Keratinocyte (primary cell): ENCODE measurements at regions not wholly inside any gene's neighbourhood (a gene's known extent, or its start where the extent isn't known, plus 50 kb on each side); places are given as distances from the start of the nearest gene placed in this dataset.

Experiments
- DNase-seq: peaks from one replicate; pipeline ENCODE4 v3.0.0-alpha.2; 2011; ENCODE audit warnings: low read depth, missing footprints, low spot score
- FAIRE-seq: peaks from 2 replicates; lab custom pipeline; 2011; peaks lifted over from hg19 to GRCh38; lab: Jason Lieb, UNC
- H2AFZ ChIP-seq: 2 replicates; pipeline ENCODE4 v1.6.0; 2012; ENCODE audit warnings: low read length, control low read depth, inconsistent platforms; ENCODE audit not compliant: control insufficient read depth
- H3K27ac ChIP-seq: 2 replicates; pipeline ENCODE4 v1.5.1; 2011; ENCODE audit warnings: low read length; ENCODE audit not compliant: control insufficient read depth, insufficient read depth
- H3K27me3 ChIP-seq: 3 replicates; pipeline ENCODE4 v1.6.0; 2011; ENCODE audit warnings: low read length; ENCODE audit not compliant: control insufficient read depth, insufficient read depth; ENCODE audit errors: extremely low read depth
- H3K36me3 ChIP-seq, 2 experiments: 2 replicates in 1 of 2; 3 replicates in 1 of 2; pipeline ENCODE4 v1.5.1; 2011; ENCODE audit warnings: low read length in 2 of 2, mild to moderate bottlenecking in 1 of 2; ENCODE audit not compliant: control insufficient read depth in 2 of 2, insufficient read depth in 2 of 2; ENCODE audit errors: extremely low read depth in 1 of 2
- H3K4me1 ChIP-seq: 3 replicates; pipeline ENCODE4 v1.5.1; 2011; ENCODE audit warnings: low read length; ENCODE audit not compliant: control insufficient read depth, insufficient read depth; ENCODE audit errors: extremely low read depth
- H3K4me2 ChIP-seq: 3 replicates; pipeline ENCODE4 v1.6.0; 2011; ENCODE audit warnings: low read depth, low read length; ENCODE audit not compliant: control insufficient read depth, insufficient read depth; ENCODE audit errors: extremely low read depth
- H3K4me3 ChIP-seq, 3 experiments: fragments of 200-600 bp in 1 of 3; sonication (generic) in 1 of 3; 2 replicates in 2 of 3; 3 replicates in 1 of 3; pipeline ENCODE4 v1.5.1; 2011 to 2016; ENCODE audit warnings: low read length in 3 of 3, mild to moderate bottlenecking in 3 of 3, control low read depth in 2 of 3, inconsistent platforms in 1 of 3, low read depth in 1 of 3, mixed read lengths in 1 of 3, mixed run types in 1 of 3, moderate library complexity in 1 of 3; ENCODE audit not compliant: control insufficient read depth in 2 of 3, insufficient read depth in 2 of 3; ENCODE audit errors: extremely low read depth in 1 of 3
- H3K79me2 ChIP-seq: 2 replicates; pipeline ENCODE4 v1.6.0; 2012; ENCODE audit warnings: low read length; ENCODE audit not compliant: control insufficient read depth, insufficient read depth
- H3K9ac ChIP-seq: 3 replicates; pipeline ENCODE4 v1.6.0; 2011; ENCODE audit warnings: low read length; ENCODE audit not compliant: control insufficient read depth, insufficient read depth; ENCODE audit errors: extremely low read depth
- H3K9me1 ChIP-seq: 3 replicates; pipeline ENCODE4 v1.6.0; 2011; ENCODE audit warnings: low read length; ENCODE audit not compliant: control insufficient read depth, insufficient read depth; ENCODE audit errors: extremely low read depth
- H3K9me3 ChIP-seq: 2 replicates; pipeline ENCODE4 v1.5.1; 2012; ENCODE audit warnings: low read depth, low read length; ENCODE audit not compliant: control insufficient read depth
- H4K20me1 ChIP-seq: 3 replicates; pipeline ENCODE4 v1.6.0; 2011; ENCODE audit warnings: low read length; ENCODE audit not compliant: control insufficient read depth, insufficient read depth; ENCODE audit errors: extremely low read depth
- EZH2 ChIP-seq: IDR thresholded peaks from one replicate; pipeline ENCODE4 v1.6.1; 2012; ENCODE audit warnings: inconsistent platforms, mild to moderate bottlenecking, low read length, moderate library complexity
- dilution Hi-C: fragments of 300-500 bp; cut with MboI; formaldehyde crosslinking; loops from one replicate; pipeline ENCODE4 v1.7.0; 2020; ENCODE audit warnings: low sequenced_read_pairs; ENCODE audit not compliant: extremely low pct_ligation_motif_present
- TF ChIP-seq, protein P1 (sequence below), 3 experiments: IDR thresholded peaks in 1 of 3; conservative IDR thresholded peaks in 1 of 3; optimal IDR thresholded peaks in 1 of 3; 2 replicates in 2 of 3; 3 replicates in 1 of 3; pipeline versions ENCODE3 to v1.5.1; 2011; ENCODE audit warnings: low read length in 3 of 3, mild to moderate bottlenecking in 3 of 3, moderate library complexity in 2 of 3, control low read depth in 1 of 3, inconsistent platforms in 1 of 3; ENCODE audit not compliant: insufficient read depth in 2 of 3; ENCODE audit errors: extremely low read depth in 1 of 3

GRCh38 chr3:135641761-135642160 lies 323.8 kb upstream of the PPP2R3A start:
- H3K79me2 ChIP-seq: no peaks in the 10 kb centered on the region
- DNase-seq: no peak
- no peak overlapping the region for H3K4me2 ChIP-seq
- no peak for TF ChIP-seq EZH2
- TF ChIP-seq, protein P1, sequence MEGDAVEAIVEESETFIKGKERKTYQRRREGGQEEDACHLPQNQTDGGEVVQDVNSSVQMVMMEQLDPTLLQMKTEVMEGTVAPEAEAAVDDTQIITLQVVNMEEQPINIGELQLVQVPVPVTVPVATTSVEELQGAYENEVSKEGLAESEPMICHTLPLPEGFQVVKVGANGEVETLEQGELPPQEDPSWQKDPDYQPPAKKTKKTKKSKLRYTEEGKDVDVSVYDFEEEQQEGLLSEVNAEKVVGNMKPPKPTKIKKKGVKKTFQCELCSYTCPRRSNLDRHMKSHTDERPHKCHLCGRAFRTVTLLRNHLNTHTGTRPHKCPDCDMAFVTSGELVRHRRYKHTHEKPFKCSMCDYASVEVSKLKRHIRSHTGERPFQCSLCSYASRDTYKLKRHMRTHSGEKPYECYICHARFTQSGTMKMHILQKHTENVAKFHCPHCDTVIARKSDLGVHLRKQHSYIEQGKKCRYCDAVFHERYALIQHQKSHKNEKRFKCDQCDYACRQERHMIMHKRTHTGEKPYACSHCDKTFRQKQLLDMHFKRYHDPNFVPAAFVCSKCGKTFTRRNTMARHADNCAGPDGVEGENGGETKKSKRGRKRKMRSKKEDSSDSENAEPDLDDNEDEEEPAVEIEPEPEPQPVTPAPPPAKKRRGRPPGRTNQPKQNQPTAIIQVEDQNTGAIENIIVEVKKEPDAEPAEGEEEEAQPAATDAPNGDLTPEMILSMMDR (optimal IDR thresholded peaks at IDR 0.05 in 1 of 3, IDR thresholded peaks at IDR 0.05 in 1 of 3, conservative IDR thresholded peaks at IDR 0.05 in 1 of 3; ENCODE audit: extremely low read depth in 1 of 3, insufficient read depth in 2 of 3, low read length in 3 of 3): no peak
- no peaks in the 10 kb centered on the region for H3K27me3 ChIP-seq
- no peaks in the 10 kb centered on the region for H3K9me1 ChIP-seq
- H3K9ac ChIP-seq: no peak overlapping the region
- H3K27ac ChIP-seq: no peak overlapping the region
- dilution Hi-C loops: no loop called here
- no peaks in the 10 kb centered on the region for H4K20me1 ChIP-seq
- no peak for FAIRE-seq
- no peaks in the 10 kb centered on the region for H3K36me3 ChIP-seq
- no peaks in the 10 kb centered on the region for H3K4me1 ChIP-seq
- H3K9me3 ChIP-seq: no peaks in the 10 kb centered on the region
- no peak overlapping the region for H2AFZ ChIP-seq
- no peak overlapping the region for H3K4me3 ChIP-seq

DNA sequence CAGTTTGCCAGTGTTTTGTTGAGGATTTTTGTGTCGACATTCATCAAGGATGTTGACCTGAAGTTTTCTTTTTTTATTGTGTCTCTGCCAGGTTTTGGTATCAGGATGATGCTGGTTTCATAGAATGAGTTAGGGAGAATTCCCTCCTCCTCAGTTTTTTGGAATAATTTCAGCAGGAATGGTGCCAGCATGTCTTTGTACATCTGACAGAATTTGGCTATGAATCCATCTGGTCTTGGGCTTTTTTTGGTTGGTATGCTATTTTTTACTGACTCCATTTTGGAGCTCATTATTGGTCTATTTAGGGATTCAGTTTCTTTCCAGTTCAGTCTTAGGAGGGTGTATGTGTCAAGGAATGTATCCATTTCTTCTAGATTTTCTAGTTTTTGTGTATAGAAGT lies 320.0 kb upstream of the PPP2R3A start:
- Histone ChIP-seq H3K4me3 (no peak overlapping the region), H4K20me1 (no peaks in the 10 kb centered on the region), H3K27ac (no peak overlapping the region), H3K4me2 (no peak overlapping the region), H3K9me1 (no peaks in the 10 kb centered on the region), H2AFZ (no peak overlapping the region), H3K4me1 (no peaks in the 10 kb centered on the region), H3K36me3 (no peaks in the 10 kb centered on the region), H3K9me3 (no peaks in the 10 kb centered on the region), H3K79me2 (no peaks in the 10 kb centered on the region), H3K9ac (no peak overlapping the region), H3K27me3 (no peaks in the 10 kb centered on the region)
- DNase-seq (no peak), FAIRE-seq (no peak)
- dilution Hi-C loops: no loop called here
- TF ChIP-seq EZH2: no peak
- TF ChIP-seq, protein P1 (optimal IDR thresholded peaks at IDR 0.05 in 1 of 3, IDR thresholded peaks at IDR 0.05 in 1 of 3, conservative IDR thresholded peaks at IDR 0.05 in 1 of 3; ENCODE audit: extremely low read depth in 1 of 3, insufficient read depth in 2 of 3, low read length in 3 of 3): no peak
